ENCODE measurements at regions not wholly inside any gene's neighbourhood (a gene's known extent, or its start where the extent isn't known, plus 50 kb on each side); places are given as distances from the start of the nearest gene placed in this dataset.

GRCh38 chr1:110768605-110769004, 93.9 kb upstream of the KCNA3 start:
- H4K20me1 ChIP-seq (ENCODE audit: insufficient read depth, low read length): no peaks in the 10 kb centered on the region
- no peaks in the 10 kb centered on the region for H3K4me1 ChIP-seq (ENCODE audit: insufficient read depth, low read length)
- CTCF ChIA-PET (ENCODE audit: low intra/inter-chr PET ratio, low total read pairs): no interaction called here
- H3K9me3 ChIP-seq (ENCODE audit: low read length): no peaks in the 10 kb centered on the region
- H3K9ac ChIP-seq (ENCODE audit: insufficient read depth, low read depth, low read length): no peak overlapping the region
- BruUV-seq (replicated peaks): no TSS peak
- H3K27me3 ChIP-seq (ENCODE audit: control insufficient read depth in 1 of 2, insufficient read depth in 2 of 2, low read length in 2 of 2): no peaks in the 10 kb centered on the region
- no peaks in the 10 kb centered on the region for H3K36me3 ChIP-seq (replicated peaks in 1 of 2; ENCODE audit: control insufficient read depth in 1 of 2, insufficient read depth in 2 of 2, low read length in 2 of 2)
- POLR2A ChIA-PET: no interaction called here
- H3K4me3 ChIP-seq (replicated peaks in 1 of 3; ENCODE audit: insufficient read depth in 1 of 3, low read depth in 2 of 3, low read length in 3 of 3): no peak overlapping the region
- DNase-seq (ENCODE audit: low spot score) (no peak), ATAC-seq (no peak), FAIRE-seq (no peak)
- intact Hi-C loops (cut with micrococcal nuclease; ENCODE audit: unreplicated experiment): no loop called here
- H2AFZ ChIP-seq (ENCODE audit: low read length): no peak overlapping the region
- H3K79me2 ChIP-seq (ENCODE audit: insufficient read depth, low read length): no peaks in the 10 kb centered on the region
- in situ Hi-C loops (cut with HindIII; ENCODE audit: extremely low pct_ligation_motif_present, low pct_unique_long_range_greater_than_20kb): loop anchor here (5.0 kb wide), 1 partner anchor 136 kb away; no protein-coding TSS in a partner anchor
- H3K4me2 ChIP-seq (ENCODE audit: low read depth, low read length): no peak overlapping the region
- H3K27ac ChIP-seq (ENCODE audit: extremely low read length, insufficient read depth, low read length): no peak overlapping the region
- 0% methylated on average over 2 of the region's 2 CpGs for whole genome bisulfite sequencing (ENCODE audit: low lambda C conversion rate)
- TF ChIP-seq CEBPB (IDR thresholded peaks at IDR 0.05; ENCODE audit: borderline replicate concordance, low read depth, low read length) (peak; percentile 50; the same call in 1 of the 2 replicates), XRCC5 (optimal IDR thresholded peaks at IDR 0.05; ENCODE audit: low read length) (no peak), TOPORS (CRISPR knock-in tag; IDR thresholded peaks at IDR 0.05) (no peak), ZNF33B (CRISPR knock-in tag; IDR thresholded peaks at IDR 0.05) (no peak)

- ATAC-seq (no peak), DNase-seq (ENCODE audit: low spot score) (no peak), FAIRE-seq (no peak)
- Histone ChIP-seq H3K9me3 (ENCODE audit: low read length) (no peaks in the 10 kb centered on the region), H3K27ac (ENCODE audit: extremely low read length, insufficient read depth, low read length) (no peak overlapping the region), H3K9ac (ENCODE audit: insufficient read depth, low read depth, low read length) (no peak overlapping the region), H3K4me3 (replicated peaks in 1 of 3; ENCODE audit: insufficient read depth in 1 of 3, low read depth in 2 of 3, low read length in 3 of 3) (no peak overlapping the region), H3K4me1 (ENCODE audit: insufficient read depth, low read length) (no peaks in the 10 kb centered on the region), H4K20me1 (ENCODE audit: insufficient read depth, low read length) (no peaks in the 10 kb centered on the region), H3K36me3 (replicated peaks in 1 of 2; ENCODE audit: control insufficient read depth in 1 of 2, insufficient read depth in 2 of 2, low read length in 2 of 2) (no peaks in the 10 kb centered on the region), H3K4me2 (ENCODE audit: low read depth, low read length) (no peak overlapping the region), H3K79me2 (ENCODE audit: insufficient read depth, low read length) (no peaks in the 10 kb centered on the region), H3K27me3 (ENCODE audit: control insufficient read depth in 1 of 2, insufficient read depth in 2 of 2, low read length in 2 of 2) (no peaks in the 10 kb centered on the region), H2AFZ (ENCODE audit: low read length) (no peak overlapping the region)
- TF ChIP-seq ZNF101 (CRISPR knock-in tag; IDR thresholded peaks at IDR 0.05; ENCODE audit: borderline replicate concordance, low read depth): no peak
- TF ChIP-seq GATAD2A (CRISPR knock-in tag; IDR thresholded peaks at IDR 0.05): no peak
- TF ChIP-seq WIZ (CRISPR knock-in tag; IDR thresholded peaks at IDR 0.05): no peak
- no peak for TF ChIP-seq SCMH1 (CRISPR knock-in tag; IDR thresholded peaks at IDR 0.05; ENCODE audit: borderline replicate concordance)
- no peak for TF ChIP-seq ZKSCAN1 (IDR thresholded peaks at IDR 0.05; ENCODE audit: low read length)
- TF ChIP-seq NR1H2 (CRISPR knock-in tag; IDR thresholded peaks at IDR 0.05; ENCODE audit: borderline replicate concordance, low read depth): no peak
- POLR2A ChIA-PET: no interaction called here
- intact Hi-C loops (cut with micrococcal nuclease; ENCODE audit: unreplicated experiment): loop anchor here (1.0 kb wide), 1 partner anchor 136 kb away; no protein-coding TSS in a partner anchor
- 0% methylated on average over 1 of the region's 1 CpG for WGBS (ENCODE audit: low lambda C conversion rate)
- BruUV-seq (replicated peaks): no TSS peak
- in situ Hi-C loops (cut with HindIII; ENCODE audit: extremely low pct_ligation_motif_present, low pct_unique_long_range_greater_than_20kb): loop anchor here (5.0 kb wide), 1 partner anchor 134 kb away; no protein-coding TSS in a partner anchor
- CTCF ChIA-PET (ENCODE audit: low intra/inter-chr PET ratio, low total read pairs): interaction anchor here (1.0 to 2.6 kb wide), 2 partner anchors 135 to 147 kb away, joined by 3 to 18 read pairs; no protein-coding TSS in a partner anchor
These were observed 91.6 kb upstream of the KCNA3 start for GRCh38 chr1:110766336-110766647.
